ENCODE measurements at regions not wholly inside any gene's neighbourhood (a gene's known extent, or its start where the extent isn't known, plus 50 kb on each side); places are given as distances from the start of the nearest gene placed in this dataset.
"Not testable (repeated sequence)": the region's sequence is repeated elsewhere in the genome, so short reads cannot be mapped to it uniquely, and the experiment has no call there.

GRCh38 chr1:206408371-206409288 is 61.6 kb upstream of the IKBKE start:
- H3K4me1 ChIP-seq; H3K4me3 ChIP-seq (ENCODE audit: low read depth, low read length); H3K9ac ChIP-seq; H3K9me3 ChIP-seq (ENCODE audit: control insufficient read depth, low read length); H3K79me2 ChIP-seq; H3K36me3 ChIP-seq (ENCODE audit: control insufficient read depth, insufficient read depth, low read length); H3K27me3 ChIP-seq (ENCODE audit: control insufficient read depth, insufficient read depth, low read length); H2AFZ ChIP-seq; H3K4me2 ChIP-seq (ENCODE audit: low read length); H3K27ac ChIP-seq: not testable (repeated sequence)

- Histone ChIP-seq H3K27ac (no peak overlapping the region), H3K9ac (no peak overlapping the region), H3K4me3 (ENCODE audit: low read depth, low read length) (no peak overlapping the region), H3K79me2 (no peaks in the 10 kb centered on the region), H3K36me3 (ENCODE audit: control insufficient read depth, insufficient read depth, low read length) (no peaks in the 10 kb centered on the region), H3K9me3 (ENCODE audit: control insufficient read depth, low read length) (no peaks in the 10 kb centered on the region), H3K4me1 (no peaks in the 10 kb centered on the region), H3K4me2 (ENCODE audit: low read length) (no peak overlapping the region), H2AFZ (no peak overlapping the region), H3K27me3 (ENCODE audit: control insufficient read depth, insufficient read depth, low read length) (no peaks in the 10 kb centered on the region)
- no peak for TF ChIP-seq CTCF (IDR thresholded peaks at IDR 0.05)
These were observed 59.0 kb upstream of the IKBKE start for GRCh38 chr1:206411321-206411720.

- H3K36me3 ChIP-seq (ENCODE audit: control insufficient read depth, insufficient read depth, low read length) = no peaks in the 10 kb centered on the region
- no peaks in the 10 kb centered on the region for H3K9me3 ChIP-seq (ENCODE audit: control insufficient read depth, low read length)
- no peaks in the 10 kb centered on the region for H3K4me1 ChIP-seq
- H3K27ac ChIP-seq = no peak overlapping the region
- H3K4me2 ChIP-seq (ENCODE audit: low read length) = no peak overlapping the region
- H3K27me3 ChIP-seq (ENCODE audit: control insufficient read depth, insufficient read depth, low read length) = no peaks in the 10 kb centered on the region
- H3K4me3 ChIP-seq (ENCODE audit: low read depth, low read length) = no peak overlapping the region
- H3K9ac ChIP-seq = no peak overlapping the region
- H2AFZ ChIP-seq = no peak overlapping the region
- TF ChIP-seq CTCF (IDR thresholded peaks at IDR 0.05) = no peak
- H3K79me2 ChIP-seq = no peaks in the 10 kb centered on the region
These were observed 54.3 kb upstream of the IKBKE start for GRCh38 chr1:206415942-206416341.

GRCh38 chr1:206417774-206418614 is 52.3 kb upstream of the IKBKE start:
- Histone ChIP-seq H2AFZ (no peak overlapping the region), H3K27ac (no peak overlapping the region), H3K4me3 (ENCODE audit: low read depth, low read length) (no peak overlapping the region), H3K9me3 (ENCODE audit: control insufficient read depth, low read length) (no peaks in the 10 kb centered on the region), H3K9ac (no peak overlapping the region), H3K36me3 (ENCODE audit: control insufficient read depth, insufficient read depth, low read length) (no peaks in the 10 kb centered on the region), H3K27me3 (ENCODE audit: control insufficient read depth, insufficient read depth, low read length) (no peaks in the 10 kb centered on the region), H3K4me2 (ENCODE audit: low read length) (no peak overlapping the region), H3K4me1 (no peaks in the 10 kb centered on the region), H3K79me2 (no peaks in the 10 kb centered on the region)
- no peak for TF ChIP-seq CTCF (IDR thresholded peaks at IDR 0.05)

GRCh38 chr1:206419250-206419649 is 51.0 kb upstream of the IKBKE start:
- no peak overlapping the region for H3K4me3 ChIP-seq (ENCODE audit: low read depth, low read length)
- no peaks in the 10 kb centered on the region for H3K79me2 ChIP-seq
- no peaks in the 10 kb centered on the region for H3K36me3 ChIP-seq (ENCODE audit: control insufficient read depth, insufficient read depth, low read length)
- TF ChIP-seq CTCF (IDR thresholded peaks at IDR 0.05) = no peak
- H3K9me3 ChIP-seq (ENCODE audit: control insufficient read depth, low read length) = no peaks in the 10 kb centered on the region
- no peak overlapping the region for H3K27ac ChIP-seq
- no peak overlapping the region for H3K9ac ChIP-seq
- no peaks in the 10 kb centered on the region for H3K4me1 ChIP-seq
- H3K4me2 ChIP-seq (ENCODE audit: low read length) = no peak overlapping the region
- no peak overlapping the region for H2AFZ ChIP-seq
- no peaks in the 10 kb centered on the region for H3K27me3 ChIP-seq (ENCODE audit: control insufficient read depth, insufficient read depth, low read length)

Data from parathyroid adenoma (tissue), 2 donors.